Kasumi-1 (cell line): ENCODE measurements at regions not wholly inside any gene's neighbourhood (a gene's known extent, or its start where the extent isn't known, plus 50 kb on each side); places are given as distances from the start of the nearest gene placed in this dataset.
A peak's percentile ranks its signal among the peaks of the same experiment; 100 is the strongest.

Experiments
- DNase-seq, 2 experiments: peaks; one replicate each; lab custom pipeline; 2025; lab: John Stamatoyannopoulos, UW

DNA sequence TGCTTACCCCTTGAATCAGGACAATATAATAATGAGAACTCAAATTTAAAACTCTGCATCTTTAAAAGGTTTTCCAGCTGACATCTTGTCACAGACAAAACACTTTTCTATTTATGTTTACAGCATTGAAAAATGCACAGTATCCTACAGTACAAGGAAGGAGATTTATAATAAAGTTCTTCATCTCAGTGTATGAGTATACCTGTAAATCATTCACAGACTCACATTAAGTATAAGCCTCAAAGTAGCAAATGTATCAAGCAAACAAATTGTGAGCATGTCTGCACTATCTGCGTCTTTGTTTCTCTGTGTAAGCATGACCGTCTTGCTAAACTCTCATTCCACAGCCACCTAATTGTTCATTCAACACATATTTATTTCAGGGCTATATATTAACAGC, 52.8 kb downstream of the PPP1R2C start:
- no peak for DNase-seq

GRCh38 chrX:42720209-42720608, 57.8 kb downstream of the PPP1R2C start:
- DNase-seq, result no peak

- DNase-seq, result no peak
These were observed 62.2 kb downstream of the PPP1R2C start for GRCh38 chrX:42715701-42716262.

- DNase-seq, result no peak
These were observed 62.8 kb downstream of the PPP1R2C start for GRCh38 chrX:42714981-42715700.

GRCh38 chrX:42710452-42710851, 67.5 kb downstream of the PPP1R2C start:
- no peak for DNase-seq

DNA sequence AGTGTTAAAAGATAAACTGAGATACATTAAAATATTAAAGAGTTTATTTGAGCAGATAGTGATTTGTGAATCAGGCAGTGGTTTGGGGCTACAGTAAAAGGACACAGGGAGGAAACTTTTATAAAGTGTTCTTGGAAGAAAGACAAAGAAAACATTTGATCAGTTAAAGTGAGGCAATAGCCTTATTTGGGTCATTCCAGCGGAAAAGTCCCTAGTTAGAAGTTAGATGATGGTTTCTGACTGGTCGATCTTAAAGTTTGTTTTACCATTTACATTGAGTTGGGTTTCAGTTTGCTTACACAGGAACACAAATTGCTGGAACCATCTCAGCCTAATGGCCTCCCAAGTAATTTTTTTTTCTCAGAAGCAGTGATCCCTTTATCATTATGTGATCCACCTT, 69.7 kb downstream of the PPP1R2C start:
- no peak for DNase-seq

- DNase-seq, result no peak
These were observed 70.2 kb downstream of the PPP1R2C start for GRCh38 chrX:42707742-42708141.

GRCh38 chrX:42704454-42704853, 73.5 kb downstream of the PPP1R2C start:
- no peak for DNase-seq

- DNase-seq, result no peak
These were observed 80.4 kb downstream of the PPP1R2C start for GRCh38 chrX:42697544-42697943.

DNA sequence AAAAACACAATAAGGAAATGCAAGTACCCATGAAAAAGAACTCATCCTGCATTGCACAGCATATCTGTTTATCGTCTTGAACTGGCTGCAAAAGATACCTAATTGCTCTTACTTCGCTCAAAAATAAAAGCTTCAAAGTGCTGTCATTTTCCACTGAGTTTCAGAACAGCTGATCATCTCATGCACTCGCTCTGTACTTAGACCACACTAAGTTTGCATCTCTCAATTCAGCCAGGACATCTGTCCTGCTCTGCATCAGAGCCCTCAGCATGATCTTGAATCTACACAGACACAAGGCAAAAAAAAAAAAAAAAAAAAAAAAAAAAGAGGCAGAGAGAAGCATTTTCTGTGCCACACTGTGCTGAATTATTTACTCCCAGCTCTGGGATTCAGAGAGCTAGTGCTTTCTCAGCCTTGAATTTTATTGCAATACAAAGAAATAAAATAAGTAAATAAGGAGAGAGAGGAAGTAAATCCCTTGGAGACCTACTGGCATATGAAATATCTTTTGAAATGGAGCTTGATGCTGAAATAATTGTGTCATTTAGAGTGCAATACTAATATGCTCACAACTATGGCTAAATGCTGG, 81.3 kb downstream of the PPP1R2C start:
- DNase-seq, result no peak

GRCh38 chrX:42695800-42696358, 82.1 kb downstream of the PPP1R2C start:
- no peak for DNase-seq

DNA sequence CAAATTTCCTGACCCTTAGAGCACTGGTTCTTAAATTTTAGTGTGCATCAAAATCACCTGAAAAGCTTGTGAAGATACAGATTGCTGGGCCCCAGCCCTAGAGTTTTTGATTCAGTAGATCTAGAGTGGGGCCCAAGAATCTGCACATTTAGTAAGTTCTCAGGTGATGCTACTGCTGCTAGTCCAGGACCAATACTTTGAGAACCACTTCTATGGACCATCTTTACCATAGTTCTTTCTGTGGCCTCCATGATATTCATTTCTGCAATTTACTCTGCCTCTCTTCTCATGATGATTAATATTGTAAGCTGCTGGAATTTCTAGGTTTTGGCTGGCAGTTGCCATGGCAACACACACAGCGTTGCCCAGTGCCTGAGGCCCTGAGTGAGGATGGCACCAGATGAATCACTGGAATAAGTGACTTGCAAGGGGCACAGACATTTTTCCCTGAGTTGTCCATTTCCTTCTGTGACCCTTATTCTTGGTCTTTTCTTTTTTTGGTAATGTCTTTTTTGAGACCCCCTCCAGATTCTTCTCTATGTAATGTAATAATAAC, 83.6 kb downstream of the PPP1R2C start:
- DNase-seq, result no peak

DNA sequence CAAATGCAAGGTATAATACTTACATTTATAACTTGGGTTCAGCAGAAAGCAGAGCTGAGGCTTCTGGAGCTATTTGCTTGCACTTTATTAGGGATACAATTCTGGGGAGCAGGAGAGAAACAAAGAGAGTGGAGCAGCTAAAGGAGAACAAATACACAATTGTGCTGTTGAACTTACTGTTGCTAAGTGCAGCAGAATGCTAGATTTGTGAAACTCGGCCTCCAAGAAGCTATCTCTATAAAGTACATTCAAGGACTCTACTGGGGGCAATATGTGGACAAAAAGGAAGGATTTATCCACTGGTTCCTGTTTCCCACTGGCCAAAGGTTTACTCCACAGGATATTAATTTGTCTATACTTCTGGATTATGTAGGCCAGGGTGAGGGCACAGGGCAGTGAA, 86.8 kb downstream of the PPP1R2C start:
- DNase-seq, result no peak

DNA sequence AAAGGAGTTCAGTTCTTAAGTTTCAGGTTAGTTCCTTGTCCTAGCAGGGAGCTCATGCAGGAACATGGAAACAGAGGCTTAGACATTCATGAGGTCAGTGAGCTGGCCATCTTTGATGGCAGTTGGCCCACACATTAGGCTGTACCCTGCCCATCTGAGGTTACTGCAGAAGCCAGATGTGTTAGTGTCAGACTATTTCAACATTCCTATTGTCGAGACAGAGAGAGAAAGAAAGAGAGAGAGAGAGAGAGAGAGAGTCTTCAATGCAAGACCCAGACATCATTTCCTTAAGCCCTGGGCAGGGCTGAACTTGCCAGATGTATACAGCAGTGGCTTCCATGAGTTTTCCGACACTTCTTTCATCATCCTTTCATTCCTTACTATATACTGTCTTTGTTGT, 91.3 kb downstream of the PPP1R2C start:
- no peak for DNase-seq

- DNase-seq, result no peak
These were observed 91.7 kb downstream of the PPP1R2C start for GRCh38 chrX:42686296-42686695.

DNA sequence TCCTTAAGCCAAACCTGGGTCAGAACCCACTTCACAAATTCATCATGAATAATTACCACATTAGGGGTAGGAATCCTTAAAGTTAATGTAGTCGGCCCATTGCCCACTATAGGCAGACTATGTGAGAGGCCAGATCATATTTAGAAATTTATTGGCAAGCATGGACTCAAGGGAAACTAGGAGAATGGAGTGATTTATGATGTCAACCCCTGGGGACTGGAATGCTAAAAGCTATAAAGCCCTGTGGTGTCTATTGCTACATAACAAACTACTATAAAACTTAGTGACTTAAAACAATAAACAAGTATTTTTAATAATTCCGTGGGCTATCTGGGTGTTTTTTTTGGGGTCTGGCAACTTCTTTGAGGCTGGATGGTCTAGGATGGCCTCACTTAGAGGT, 93.9 kb downstream of the PPP1R2C start:
- DNase-seq, result no peak

DNA sequence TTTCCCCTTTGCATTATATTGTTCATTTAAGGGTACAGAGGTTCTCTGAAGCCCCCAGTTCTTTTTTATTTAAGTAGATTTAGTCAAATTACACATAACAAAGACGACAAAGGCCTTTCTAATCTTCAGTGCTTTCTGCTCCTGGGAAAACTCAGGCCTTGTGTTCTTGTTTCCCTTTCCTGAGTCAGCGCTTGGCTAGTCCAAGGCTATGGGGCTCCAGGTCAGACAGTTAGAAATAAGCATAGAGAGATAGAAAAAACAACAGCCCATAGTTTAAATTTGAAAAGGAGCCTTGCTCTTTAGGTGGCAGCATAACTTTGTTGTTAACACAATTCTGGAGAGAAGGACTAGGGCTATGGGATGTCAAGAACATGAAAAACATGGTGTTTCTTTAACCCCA, 97.3 kb downstream of the PPP1R2C start:
- DNase-seq, result no peak

- DNase-seq, result peak in 1 of 2 experiments; percentile 0
These were observed 99.8 kb downstream of the PPP1R2C start for GRCh38 chrX:42678133-42678532.

DNA sequence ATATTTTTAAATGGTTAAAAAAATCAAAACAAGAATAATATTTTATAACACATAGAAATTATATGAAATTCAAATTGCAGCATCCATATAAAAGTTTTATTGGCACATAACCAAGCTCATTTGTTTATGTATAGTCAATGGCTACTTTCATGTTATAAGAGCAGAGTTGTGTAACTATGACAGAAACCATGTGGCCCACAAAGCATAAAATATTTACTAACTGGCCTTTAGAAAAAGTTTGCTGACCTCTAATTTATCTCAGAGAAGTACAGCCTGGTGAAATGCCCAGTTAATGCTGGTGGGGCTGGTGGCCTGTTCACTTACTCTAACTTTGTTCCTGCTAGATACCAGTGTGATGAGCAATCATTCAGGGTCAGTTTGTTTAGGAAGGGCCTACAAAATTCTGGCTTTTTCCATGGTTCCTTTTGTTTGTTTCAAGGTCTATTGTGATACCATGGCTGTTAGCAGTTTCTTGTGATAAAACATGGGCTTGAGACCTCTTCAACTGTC, 104.6 kb downstream of the PPP1R2C start:
- no peak for DNase-seq

DNA sequence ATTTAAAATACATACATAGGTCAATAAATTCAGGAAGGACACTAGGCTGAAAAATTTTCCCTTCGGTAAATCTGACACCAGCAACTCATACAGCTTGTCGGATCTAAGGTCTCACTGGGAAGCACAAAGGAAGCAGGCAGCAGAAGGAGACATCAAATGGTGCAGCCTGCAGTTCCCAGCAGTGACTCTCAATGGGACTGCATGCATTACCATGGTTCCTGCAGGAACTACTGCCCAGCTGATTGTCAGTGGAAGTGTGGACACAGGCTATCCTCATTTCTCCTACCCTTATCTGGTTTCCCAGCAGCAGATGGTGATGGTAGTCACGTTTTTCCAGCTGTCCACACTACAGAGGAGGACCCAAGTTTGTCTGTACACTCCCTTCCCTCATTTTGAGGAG, 113.3 kb downstream of the PPP1R2C start:
- DNase-seq, result no peak

DNA sequence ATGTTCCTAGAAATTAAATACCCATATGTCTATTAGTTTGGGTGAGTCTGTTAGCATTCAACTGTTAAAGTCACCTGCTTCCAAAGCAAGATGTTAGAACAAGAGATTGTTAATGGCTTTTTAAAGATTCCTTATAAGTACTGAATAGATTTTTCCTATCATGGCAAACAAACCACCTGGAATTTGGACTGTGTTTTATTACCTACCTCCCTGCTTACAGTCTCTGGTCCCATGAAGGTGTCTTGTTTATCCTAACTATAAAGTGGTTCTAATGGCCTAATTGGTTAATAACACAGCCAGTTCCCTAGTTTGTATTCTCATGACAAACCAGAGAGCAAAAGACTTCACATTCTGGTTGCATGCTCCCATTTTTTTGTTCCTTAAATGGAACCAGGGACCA, 149.5 kb downstream of the PPP1R2C start:
- no peak for DNase-seq

GRCh38 chrX:42627891-42628290, 150.1 kb downstream of the PPP1R2C start:
- no peak for DNase-seq

DNA sequence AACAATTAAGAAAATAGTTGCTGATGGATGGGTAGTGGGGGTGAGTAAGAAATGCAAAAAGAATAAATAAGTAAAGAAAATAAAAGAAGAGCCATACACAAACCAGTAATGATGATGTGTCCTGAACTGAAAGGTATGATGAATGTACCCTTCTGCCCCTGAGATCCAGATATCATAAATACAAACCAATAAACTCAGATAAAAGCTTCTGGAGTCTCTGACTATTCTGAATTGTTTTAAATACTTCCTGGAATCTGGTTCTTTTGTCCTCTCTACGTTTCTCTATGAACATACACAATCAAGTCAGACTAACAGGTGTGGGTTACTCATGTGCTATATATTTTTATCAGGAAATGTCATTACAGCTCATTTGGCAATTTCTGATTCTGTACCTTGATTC, 153.4 kb downstream of the PPP1R2C start:
- DNase-seq, result no peak
